Activated CD4-positive, alpha-beta T cell treated with anti-CD3 and anti-CD28 coated beads, Interleukin-2, amount 10 ng/mL, durations not matched to agents 7 days and 5 days (primary cell): ENCODE measurements at regions not wholly inside any gene's neighbourhood (a gene's known extent, or its start where the extent isn't known, plus 50 kb on each side); places are given as distances from the start of the nearest gene placed in this dataset.
"Not testable (repeated sequence)": the region's sequence is repeated elsewhere in the genome, so short reads cannot be mapped to it uniquely, and the experiment has no call there.

ENCODE experiments used
- CTCF ChIA-PET: fragments of 350-600 bp; sonication (Branson Sonifier 250); formaldehyde crosslinking; loops from one replicate; lab custom pipeline; 2021; ENCODE audit warnings: antibody characterized with exemption; lab: Charles Lee
- POLR2A ChIA-PET: fragments of 350-600 bp; sonication (Branson Sonifier 250); formaldehyde crosslinking; loops from one replicate; lab custom pipeline; 2021; ENCODE audit warnings: antibody characterized with exemption; lab: Charles Lee
- DNase-seq: peaks from one replicate; pipeline ENCODE4 v3.0.0-alpha.2; 2020
- H3K27ac Mint-ChIP-seq: one replicate; pipeline ENCODE4 v1.8.0; 2021; ENCODE audit warnings: mild to moderate bottlenecking, moderate library complexity, mixed read lengths
- H3K27me3 Mint-ChIP-seq: one replicate; pipeline ENCODE4 v1.8.0; 2021; ENCODE audit warnings: mixed read lengths
- H3K36me3 Mint-ChIP-seq: one replicate; pipeline ENCODE4 v1.8.0; 2021; ENCODE audit warnings: low read depth, mixed read lengths
- H3K4me1 Mint-ChIP-seq: one replicate; pipeline ENCODE4 v1.8.0; 2021; ENCODE audit warnings: mixed read lengths
- H3K4me3 Mint-ChIP-seq: one replicate; pipeline ENCODE4 v1.8.0; 2021; ENCODE audit warnings: mild to moderate bottlenecking, moderate library complexity, mixed read lengths
- H3K9me3 Mint-ChIP-seq: one replicate; pipeline ENCODE4 v1.8.0; 2021; ENCODE audit warnings: mixed read lengths

DNA sequence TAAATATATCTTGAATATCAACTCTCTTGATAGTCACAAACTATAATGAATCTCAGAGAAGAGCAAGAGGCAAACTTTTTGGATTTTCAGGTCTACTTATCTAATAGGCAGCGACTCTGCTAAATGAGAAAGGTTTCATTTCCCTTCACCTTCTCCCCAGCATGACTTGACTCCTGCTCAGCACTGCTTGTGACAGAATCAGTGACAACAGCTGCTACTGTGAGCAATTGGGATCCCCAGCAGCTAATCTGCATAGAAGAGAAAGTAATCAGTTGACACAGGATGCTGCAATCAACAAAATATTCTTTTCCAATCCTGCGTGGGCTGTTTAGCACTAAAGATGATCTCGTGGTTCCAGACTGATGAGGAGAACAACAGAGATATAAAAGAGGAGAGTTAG is 205.5 kb downstream of the MMUT start:
- no peak for DNase-seq
- no peaks in the 10 kb centered on the region for H3K9me3 Mint-ChIP-seq
- CTCF ChIA-PET: no interaction called here
- H3K4me3 Mint-ChIP-seq: no peak overlapping the region
- H3K36me3 Mint-ChIP-seq: no peaks in the 10 kb centered on the region
- H3K4me1 Mint-ChIP-seq: no peaks in the 10 kb centered on the region
- no peak overlapping the region for H3K27ac Mint-ChIP-seq
- no peaks in the 10 kb centered on the region for H3K27me3 Mint-ChIP-seq
- POLR2A ChIA-PET: no interaction called here

DNA sequence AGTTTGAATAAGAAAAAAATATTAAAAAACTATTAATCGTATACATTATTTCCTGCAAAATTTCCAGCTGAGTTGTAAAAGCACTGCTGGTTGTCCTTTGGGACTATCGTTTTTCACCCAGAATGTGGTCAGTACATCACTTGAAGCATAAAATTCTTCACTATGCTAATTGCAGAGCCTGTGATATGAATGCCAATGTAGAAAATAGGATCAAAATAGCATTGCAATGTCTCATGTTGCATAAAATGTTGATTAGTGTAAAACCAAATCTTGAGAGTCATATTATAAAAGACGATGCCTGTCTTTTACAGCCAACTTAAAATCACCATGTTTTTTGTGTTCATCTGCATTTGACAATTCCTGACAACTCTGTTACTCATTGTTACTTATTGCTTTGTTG is 207.7 kb downstream of the MMUT start:
- Mint-ChIP-seq H3K36me3 (no peaks in the 10 kb centered on the region), H3K4me1 (no peaks in the 10 kb centered on the region), H3K27ac (no peak overlapping the region), H3K4me3 (no peak overlapping the region), H3K9me3 (no peaks in the 10 kb centered on the region), H3K27me3 (no peaks in the 10 kb centered on the region)
- no peak for DNase-seq
- POLR2A ChIA-PET: no interaction called here
- CTCF ChIA-PET: no interaction called here

DNA sequence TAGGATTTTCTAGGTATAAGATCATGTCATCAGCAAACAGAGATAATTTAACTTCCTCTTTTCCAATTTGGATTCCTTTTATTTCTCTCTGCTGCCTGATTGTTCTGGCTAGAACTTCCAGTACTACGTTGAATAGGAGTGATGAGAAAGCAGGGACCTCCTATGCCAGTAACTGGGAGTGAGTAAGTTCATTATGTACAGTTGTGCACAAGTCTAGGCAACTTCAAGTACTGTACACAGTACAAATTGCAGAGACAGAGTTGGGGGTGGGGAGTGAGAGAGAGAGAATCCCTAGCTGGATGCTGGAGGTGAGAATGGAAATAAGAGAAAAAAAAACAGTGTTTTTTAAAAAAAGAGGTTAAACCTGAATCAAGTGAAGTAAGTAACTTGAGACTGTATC is 210.2 kb downstream of the MMUT start:
- DNase-seq: no peak
- Mint-ChIP-seq H3K27me3 (no peaks in the 10 kb centered on the region), H3K36me3 (no peaks in the 10 kb centered on the region), H3K4me1 (no peaks in the 10 kb centered on the region), H3K9me3 (no peaks in the 10 kb centered on the region), H3K27ac (no peak overlapping the region), H3K4me3 (no peak overlapping the region)
- ChIA-PET CTCF (no interaction called here), POLR2A (no interaction called here)

DNA sequence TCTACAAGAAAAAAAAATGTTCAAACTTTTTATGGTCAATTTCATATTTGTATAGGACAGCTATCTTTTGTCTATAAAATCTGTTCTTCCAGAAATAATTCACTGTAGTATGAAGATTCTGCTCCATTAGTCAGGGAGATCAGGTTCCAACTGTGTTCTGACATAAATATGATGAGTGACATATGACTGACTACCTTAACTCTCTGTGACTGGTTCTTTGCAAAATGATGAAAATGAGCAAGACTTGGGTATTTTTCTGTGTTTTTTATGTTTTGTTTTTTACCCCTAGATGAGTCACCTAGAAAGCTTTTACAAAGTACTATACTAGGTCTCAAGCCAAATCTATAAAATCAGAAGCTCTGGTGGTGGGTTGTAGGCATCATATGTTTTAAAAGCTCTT is 229.6 kb downstream of the MMUT start:
- Mint-ChIP-seq H3K27ac (no peak overlapping the region), H3K4me1 (no peaks in the 10 kb centered on the region), H3K4me3 (no peak overlapping the region), H3K9me3 (peaks cover 16% of the 10 kb centered on the region), H3K27me3 (no peaks in the 10 kb centered on the region), H3K36me3 (no peaks in the 10 kb centered on the region)
- no peak for DNase-seq
- CTCF ChIA-PET: interaction anchor here (0.6 kb wide), 1 partner anchor 671 kb away, joined by 3 read pairs; no protein-coding TSS in a partner anchor
- POLR2A ChIA-PET: no interaction called here

DNA sequence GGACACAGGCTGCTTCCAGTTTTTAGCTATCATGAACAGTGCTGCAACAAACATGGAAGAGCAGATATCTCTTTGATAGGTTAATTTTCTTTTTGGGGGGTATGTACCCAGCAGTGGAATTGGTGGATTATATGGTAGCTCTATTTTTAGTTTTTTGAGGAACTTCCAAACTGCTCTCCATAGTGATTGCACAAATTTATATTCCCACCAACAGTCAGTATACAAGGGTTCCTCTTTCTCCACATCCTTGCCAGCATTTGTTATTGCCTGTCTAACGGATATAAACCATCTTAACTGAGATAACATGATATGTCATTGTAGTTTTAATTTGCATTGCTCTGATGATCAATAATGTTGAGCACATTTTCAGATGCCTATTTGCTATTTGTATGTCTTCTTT is 237.6 kb downstream of the MMUT start:
- no peak for DNase-seq
- Mint-ChIP-seq H3K27ac (no peak overlapping the region), H3K9me3 (peaks cover 11% of the 10 kb centered on the region), H3K4me1 (no peaks in the 10 kb centered on the region), H3K27me3 (no peaks in the 10 kb centered on the region), H3K4me3 (no peak overlapping the region), H3K36me3 (no peaks in the 10 kb centered on the region)
- ChIA-PET POLR2A (no interaction called here), CTCF (no interaction called here)

DNA sequence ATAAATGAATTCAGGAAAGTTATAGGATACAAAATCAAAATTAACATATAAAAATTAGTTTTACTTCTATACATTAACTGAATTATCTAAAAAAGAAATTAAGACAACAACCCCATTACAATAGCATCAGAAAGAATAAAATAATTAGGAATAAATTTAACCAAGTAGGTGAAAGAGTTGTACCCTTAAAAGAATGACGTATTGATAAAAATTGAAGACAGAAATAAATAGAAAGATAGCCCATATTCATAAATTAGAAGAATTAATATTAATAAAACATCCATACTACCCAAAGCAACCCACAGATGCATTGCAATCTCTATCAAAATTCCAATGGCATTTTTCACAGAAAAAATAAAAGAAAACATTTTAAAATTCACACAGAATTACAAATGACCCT is 242.8 kb downstream of the MMUT start:
- CTCF ChIA-PET: no interaction called here
- Mint-ChIP-seq H3K36me3 (no peaks in the 10 kb centered on the region), H3K27me3 (no peaks in the 10 kb centered on the region), H3K27ac (no peak overlapping the region), H3K9me3 (peaks cover 9% of the 10 kb centered on the region), H3K4me3 (no peak overlapping the region), H3K4me1 (no peaks in the 10 kb centered on the region)
- POLR2A ChIA-PET: no interaction called here
- DNase-seq: no peak

DNA sequence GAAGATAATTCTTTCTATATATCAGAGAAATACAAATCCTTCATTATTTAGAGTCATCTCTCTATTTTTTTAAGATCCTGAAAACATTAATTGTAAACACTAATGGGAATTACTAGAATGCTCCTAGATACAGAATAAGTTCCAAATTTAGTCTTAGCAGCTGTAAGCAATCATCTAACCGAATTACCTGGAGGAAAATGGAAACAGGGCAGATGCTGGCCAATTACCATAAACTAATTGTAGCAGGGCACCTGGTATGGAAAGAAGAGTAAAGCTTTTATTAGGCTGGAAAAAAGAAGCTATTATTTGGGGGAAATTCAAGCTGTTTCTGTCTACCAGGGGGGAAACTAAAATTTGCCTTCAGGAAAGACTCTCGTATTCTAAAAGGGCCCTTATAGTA is 257.5 kb downstream of the MMUT start:
- DNase-seq: no peak
- Mint-ChIP-seq H3K36me3 (no peaks in the 10 kb centered on the region), H3K4me3 (no peak overlapping the region), H3K27ac (no peak overlapping the region), H3K27me3 (no peaks in the 10 kb centered on the region), H3K9me3 (no peaks in the 10 kb centered on the region), H3K4me1 (no peaks in the 10 kb centered on the region)
- ChIA-PET POLR2A (no interaction called here), CTCF (no interaction called here)

- no peaks in the 10 kb centered on the region for H3K36me3 Mint-ChIP-seq
- ChIA-PET CTCF (no interaction called here), POLR2A (no interaction called here)
- no peak for DNase-seq
- H3K9me3 Mint-ChIP-seq: no peaks in the 10 kb centered on the region
- no peak overlapping the region for H3K4me3 Mint-ChIP-seq
- no peaks in the 10 kb centered on the region for H3K27me3 Mint-ChIP-seq
- H3K27ac Mint-ChIP-seq: no peak overlapping the region
- H3K4me1 Mint-ChIP-seq: no peaks in the 10 kb centered on the region
Measured at GRCh38 chr6:49202924-49203536, 260.0 kb downstream of the MMUT start.

DNA sequence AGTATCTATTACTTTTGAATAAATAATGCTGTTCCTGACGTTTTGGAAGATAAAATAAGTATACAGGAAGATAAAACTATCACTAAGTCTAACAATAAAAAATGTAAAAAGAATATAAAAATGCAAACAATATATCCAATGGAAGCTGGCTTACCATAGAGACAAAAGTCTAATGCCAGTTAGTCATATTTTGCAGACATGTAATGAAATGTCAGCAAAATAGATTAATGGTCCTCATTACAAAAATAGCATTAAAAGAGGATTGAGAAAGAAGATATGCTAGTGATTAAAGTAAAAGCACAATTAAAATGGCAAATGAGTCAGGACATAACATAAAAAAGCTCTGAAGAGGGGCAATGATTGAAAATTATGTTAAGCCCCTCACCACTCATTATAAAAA is 265.0 kb downstream of the MMUT start:
- Mint-ChIP-seq H3K27ac (no peak overlapping the region), H3K4me3 (no peak overlapping the region), H3K36me3 (no peaks in the 10 kb centered on the region), H3K4me1 (no peaks in the 10 kb centered on the region), H3K27me3 (no peaks in the 10 kb centered on the region), H3K9me3 (peaks cover 2% of the 10 kb centered on the region)
- POLR2A ChIA-PET: no interaction called here
- CTCF ChIA-PET: no interaction called here
- no peak for DNase-seq

DNA sequence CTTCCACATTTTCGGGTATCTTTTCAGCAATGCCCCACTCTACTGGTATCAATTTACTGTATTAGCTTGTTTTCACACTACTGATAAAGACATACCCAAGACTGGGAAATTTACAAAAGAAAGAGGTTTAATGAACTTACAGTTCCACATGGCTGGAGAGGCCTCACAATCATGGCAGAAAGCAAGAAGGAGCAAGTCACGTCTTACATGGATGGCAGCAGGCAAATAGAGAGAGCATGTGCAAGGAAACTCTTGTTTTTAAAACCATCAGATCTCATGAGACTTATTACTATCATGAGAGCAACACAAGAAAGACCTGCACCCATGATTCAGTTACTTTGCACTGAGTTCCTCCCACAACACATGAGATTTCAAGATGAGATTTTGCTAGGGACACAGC is 300.7 kb downstream of the MMUT start:
- CTCF ChIA-PET: interaction anchor here (0.6 kb wide), 1 partner anchor 189 kb away, joined by 3 read pairs; no protein-coding TSS in a partner anchor
- H3K4me3 Mint-ChIP-seq, H3K9me3 Mint-ChIP-seq, H3K27me3 Mint-ChIP-seq, H3K27ac Mint-ChIP-seq, H3K36me3 Mint-ChIP-seq, POLR2A ChIA-PET, DNase-seq, H3K4me1 Mint-ChIP-seq: not testable (repeated sequence)

GRCh38 chr6:49155316-49155715 is 307.7 kb downstream of the MMUT start:
- H3K4me3 Mint-ChIP-seq: no peak overlapping the region
- ChIA-PET CTCF (no interaction called here), POLR2A (no interaction called here)
- no peaks in the 10 kb centered on the region for H3K27me3 Mint-ChIP-seq
- DNase-seq: no peak
- H3K27ac Mint-ChIP-seq: no peak overlapping the region
- no peaks in the 10 kb centered on the region for H3K36me3 Mint-ChIP-seq
- H3K4me1 Mint-ChIP-seq: no peaks in the 10 kb centered on the region
- peaks cover 5% of the 10 kb centered on the region for H3K9me3 Mint-ChIP-seq

- Mint-ChIP-seq H3K27me3 (no peaks in the 10 kb centered on the region), H3K27ac (no peak overlapping the region), H3K36me3 (no peaks in the 10 kb centered on the region), H3K4me1 (no peaks in the 10 kb centered on the region), H3K9me3 (peaks cover 5% of the 10 kb centered on the region), H3K4me3 (no peak overlapping the region)
- no peak for DNase-seq
- CTCF ChIA-PET: no interaction called here
- POLR2A ChIA-PET: no interaction called here
Measured at GRCh38 chr6:49151957-49152356, 311.1 kb downstream of the MMUT start.

- Mint-ChIP-seq H3K4me1 (no peaks in the 10 kb centered on the region), H3K36me3 (no peaks in the 10 kb centered on the region), H3K27ac (no peak overlapping the region), H3K4me3 (no peak overlapping the region), H3K9me3 (peaks cover 5% of the 10 kb centered on the region), H3K27me3 (no peaks in the 10 kb centered on the region)
- ChIA-PET CTCF (no interaction called here), POLR2A (no interaction called here)
- DNase-seq: no peak
Measured at GRCh38 chr6:49151461-49151860, 311.6 kb downstream of the MMUT start.

GRCh38 chr6:49151033-49151432 is 312.0 kb downstream of the MMUT start:
- no peak overlapping the region for H3K4me3 Mint-ChIP-seq

More at GRCh38 chr6:49151033-49151432, 312.0 kb downstream of the MMUT start:
- Mint-ChIP-seq H3K9me3 (peaks cover 5% of the 10 kb centered on the region), H3K27ac (no peak overlapping the region), H3K27me3 (no peaks in the 10 kb centered on the region), H3K36me3 (no peaks in the 10 kb centered on the region), H3K4me1 (no peaks in the 10 kb centered on the region)
- CTCF ChIA-PET: no interaction called here
- no peak for DNase-seq
- POLR2A ChIA-PET: no interaction called here
